ENCODE measurements at regions not wholly inside any gene's neighbourhood (a gene's known extent, or its start where the extent isn't known, plus 50 kb on each side); places are given as distances from the start of the nearest gene placed in this dataset.

DNA sequence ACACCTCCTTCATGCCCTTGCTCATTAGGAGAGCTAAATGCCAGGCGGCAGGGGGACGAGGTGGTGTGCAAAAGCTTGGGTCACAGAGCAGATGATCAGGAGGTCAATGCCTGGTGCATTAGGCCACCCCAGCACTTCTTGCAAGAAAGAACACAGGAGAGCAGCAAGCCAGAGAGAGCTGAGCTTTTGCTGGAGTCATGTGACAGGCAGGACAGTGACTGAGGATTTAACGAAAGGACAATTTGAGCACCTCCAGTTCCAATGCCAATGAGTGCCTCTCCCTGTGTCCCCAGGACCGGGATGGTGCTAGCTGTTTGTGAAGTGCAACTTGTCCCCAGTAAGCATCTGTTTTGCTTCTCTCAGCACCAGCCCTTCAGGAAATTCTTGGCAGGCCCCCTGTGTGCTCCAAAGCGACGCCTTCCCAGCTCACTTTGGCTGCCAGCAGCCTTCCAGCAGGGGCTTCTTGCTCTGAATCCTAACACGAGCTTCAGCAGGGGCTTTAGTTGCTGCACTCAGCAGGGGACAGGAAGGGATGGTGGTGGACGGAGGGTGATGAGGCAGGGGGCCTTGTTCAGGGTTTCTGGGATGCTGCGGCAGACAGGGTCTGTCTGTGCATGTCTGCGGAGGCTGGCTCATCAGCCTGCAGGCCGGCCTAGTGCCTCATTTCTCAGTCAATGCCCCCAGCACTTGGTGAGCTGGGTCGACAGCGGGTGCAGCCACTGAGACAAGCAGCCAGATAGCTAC is 368.1 kb downstream of the RPS24 start:
- peak; percentile 51 for DNase-seq

DNA sequence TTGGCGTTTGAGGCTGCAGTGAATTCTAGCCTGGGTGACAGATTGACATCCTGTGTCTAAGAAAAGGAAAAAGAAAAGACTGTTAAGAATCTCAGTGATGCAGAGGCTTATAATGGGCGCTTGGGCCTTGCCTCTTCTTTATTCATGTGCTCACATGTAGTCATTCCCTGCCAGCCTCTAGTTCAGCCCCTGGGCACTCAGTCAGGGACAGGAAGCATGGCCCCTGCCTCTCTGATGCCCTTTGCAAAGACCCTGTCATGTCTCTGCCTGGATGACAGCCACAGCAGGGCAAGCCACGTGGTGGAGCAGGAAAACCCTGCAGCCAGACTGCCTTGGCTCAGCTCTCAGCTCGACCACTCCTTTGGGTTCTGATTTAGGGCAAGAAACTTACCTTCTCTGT is 368.9 kb downstream of the RPS24 start:
- DNase-seq: peak; percentile 18

DNA sequence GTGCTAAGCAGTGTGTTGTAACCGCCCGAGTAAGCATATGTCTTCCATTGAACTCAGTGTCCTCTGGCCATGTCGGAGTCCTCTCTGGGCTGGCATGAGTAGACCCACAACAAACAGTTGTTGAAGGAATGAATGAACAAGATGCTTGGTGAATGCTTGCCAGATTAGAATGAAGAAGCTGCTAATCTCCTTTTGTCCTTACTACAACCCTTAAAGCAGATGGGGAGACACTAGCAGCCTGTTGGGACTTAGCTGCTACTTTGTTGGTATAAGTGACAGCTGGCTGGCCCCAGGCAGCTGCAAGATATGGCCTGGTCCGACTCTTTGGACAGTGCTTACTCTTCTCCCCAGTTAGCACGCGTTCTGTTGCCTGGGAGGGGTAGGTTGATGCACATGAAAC is 370.1 kb downstream of the RPS24 start:
- DNase-seq: no peak

DNA sequence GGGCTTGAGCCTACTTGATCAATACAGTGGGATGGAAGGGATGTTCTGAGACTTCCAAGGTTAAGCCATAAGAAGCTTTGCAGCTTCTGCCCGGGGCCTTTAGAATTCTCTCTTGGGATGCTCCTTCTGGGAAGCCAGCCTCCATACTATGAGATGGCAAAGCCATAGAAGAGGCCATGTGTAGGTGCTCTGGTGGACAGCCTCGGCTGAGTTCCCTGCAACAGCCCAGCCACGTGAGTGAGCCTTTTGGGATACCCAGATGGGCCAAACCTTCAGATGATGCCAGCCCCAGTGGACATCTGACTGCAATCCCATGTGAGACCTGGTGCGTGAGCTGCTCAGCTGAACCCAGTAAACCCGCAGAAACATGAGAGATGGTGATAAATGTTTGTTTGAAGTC is 370.6 kb downstream of the RPS24 start:
- no peak for DNase-seq

DNA sequence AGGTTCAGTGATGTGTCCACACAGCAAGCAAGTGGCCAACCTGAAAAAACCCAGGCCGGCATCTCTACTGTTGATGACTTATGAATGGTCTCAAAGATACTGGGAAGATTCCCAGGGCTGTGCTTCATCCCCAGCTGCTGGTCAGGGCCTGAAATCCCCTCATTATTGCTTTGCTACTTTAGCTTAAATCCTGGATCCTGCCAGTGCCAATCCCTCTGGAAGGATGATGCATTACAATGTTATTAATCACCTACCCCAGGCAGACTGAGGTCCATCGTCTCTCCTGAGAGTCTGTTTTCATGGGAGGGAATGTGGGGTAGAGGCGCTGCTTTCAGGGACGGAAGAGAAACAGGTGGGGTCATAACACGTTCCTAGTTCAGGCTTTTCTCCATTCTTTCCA is 371.6 kb downstream of the RPS24 start:
- DNase-seq: no peak

DNA sequence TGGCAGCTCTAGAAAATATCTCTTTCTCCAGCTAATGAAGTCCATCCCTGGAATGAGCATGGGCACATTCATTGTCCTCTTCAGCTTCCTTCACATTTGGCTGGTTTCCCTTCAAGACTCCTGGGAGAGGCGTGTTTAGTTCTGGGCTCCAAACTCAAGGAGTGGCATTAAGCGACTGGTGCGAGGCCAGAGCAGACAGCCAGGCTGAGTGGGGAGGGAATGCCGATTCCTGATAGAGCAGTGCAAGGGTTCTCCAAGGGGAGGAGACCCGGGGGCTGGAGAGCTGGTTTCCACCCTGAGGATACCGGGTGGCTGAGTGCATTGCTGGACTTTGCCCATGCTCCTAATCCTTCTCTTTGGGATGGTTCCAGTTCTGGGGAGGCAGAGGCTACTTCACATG is 372.1 kb downstream of the RPS24 start:
- no peak for DNase-seq

DNA sequence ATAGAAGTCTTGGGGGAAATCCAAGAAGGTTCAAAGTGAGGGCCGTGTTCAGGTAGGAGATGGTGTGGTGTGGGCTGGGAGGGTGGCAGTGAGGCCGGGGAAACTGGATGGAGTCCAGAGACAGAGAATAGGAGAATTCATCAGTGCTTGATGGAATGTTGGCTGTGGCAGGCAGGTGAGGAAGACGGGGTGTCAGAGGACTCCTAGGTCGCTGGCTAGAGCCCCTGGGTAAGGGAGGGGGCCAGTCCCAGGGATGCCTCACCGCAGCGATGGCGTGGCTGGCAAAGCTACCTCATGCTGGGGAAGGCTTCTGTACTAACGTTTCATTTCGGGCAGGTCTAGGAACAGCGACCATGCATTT is 373.0 kb downstream of the RPS24 start:
- DNase-seq: no peak

DNA sequence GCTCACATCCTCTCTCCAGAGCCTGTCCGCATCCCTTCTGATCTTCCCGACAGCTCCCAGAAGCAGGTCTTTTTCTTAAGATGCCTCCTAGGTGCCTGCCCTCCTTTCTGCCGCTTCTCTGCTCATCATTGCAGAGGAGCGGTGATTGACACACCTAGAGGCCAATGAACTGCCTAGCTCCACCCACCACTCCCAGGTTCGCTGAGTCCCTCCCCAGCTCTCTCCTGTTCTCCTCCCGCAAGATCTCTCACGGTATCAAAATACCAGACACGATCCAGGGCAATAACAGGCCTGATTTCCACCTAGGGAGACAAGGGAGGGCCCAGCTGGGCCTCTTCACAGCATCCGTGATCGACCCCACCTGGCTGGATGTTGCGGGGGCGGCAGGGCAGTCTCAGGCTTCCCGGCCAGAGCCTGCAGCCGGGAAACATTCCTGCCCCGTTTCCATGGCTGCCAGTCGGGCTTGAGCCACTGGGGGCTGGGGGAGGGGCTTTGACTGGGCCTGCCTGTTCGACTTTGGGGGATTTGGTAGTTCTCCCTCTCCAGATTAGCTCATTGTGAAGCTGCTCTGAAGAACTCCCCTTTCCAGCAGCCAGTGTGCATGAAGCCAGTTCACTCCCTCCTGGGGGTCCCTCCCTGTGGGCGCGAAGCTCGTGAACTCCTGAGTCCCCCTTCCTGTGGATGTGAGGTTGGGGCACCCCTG is 373.5 kb downstream of the RPS24 start:
- peak; percentile 91 for DNase-seq

DNA sequence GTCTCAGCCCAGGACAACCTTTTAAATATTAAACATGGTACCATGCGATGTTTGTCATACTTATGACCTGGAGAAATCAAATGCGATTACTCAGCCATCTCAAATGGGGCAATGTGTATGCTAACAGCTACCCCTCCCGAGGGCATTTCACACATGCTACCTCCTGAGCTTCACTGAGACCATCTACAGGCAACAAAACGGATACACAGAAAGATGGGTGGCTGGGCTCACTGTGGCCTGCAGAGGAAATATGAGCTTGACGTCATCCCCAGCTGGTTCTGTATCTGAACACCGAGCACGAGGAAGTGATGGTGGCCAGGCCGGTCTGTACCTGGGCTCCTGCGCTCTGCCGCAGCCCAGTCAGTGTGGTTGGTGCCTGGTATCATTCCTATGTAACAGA is 374.3 kb downstream of the RPS24 start:
- no peak for DNase-seq

DNA sequence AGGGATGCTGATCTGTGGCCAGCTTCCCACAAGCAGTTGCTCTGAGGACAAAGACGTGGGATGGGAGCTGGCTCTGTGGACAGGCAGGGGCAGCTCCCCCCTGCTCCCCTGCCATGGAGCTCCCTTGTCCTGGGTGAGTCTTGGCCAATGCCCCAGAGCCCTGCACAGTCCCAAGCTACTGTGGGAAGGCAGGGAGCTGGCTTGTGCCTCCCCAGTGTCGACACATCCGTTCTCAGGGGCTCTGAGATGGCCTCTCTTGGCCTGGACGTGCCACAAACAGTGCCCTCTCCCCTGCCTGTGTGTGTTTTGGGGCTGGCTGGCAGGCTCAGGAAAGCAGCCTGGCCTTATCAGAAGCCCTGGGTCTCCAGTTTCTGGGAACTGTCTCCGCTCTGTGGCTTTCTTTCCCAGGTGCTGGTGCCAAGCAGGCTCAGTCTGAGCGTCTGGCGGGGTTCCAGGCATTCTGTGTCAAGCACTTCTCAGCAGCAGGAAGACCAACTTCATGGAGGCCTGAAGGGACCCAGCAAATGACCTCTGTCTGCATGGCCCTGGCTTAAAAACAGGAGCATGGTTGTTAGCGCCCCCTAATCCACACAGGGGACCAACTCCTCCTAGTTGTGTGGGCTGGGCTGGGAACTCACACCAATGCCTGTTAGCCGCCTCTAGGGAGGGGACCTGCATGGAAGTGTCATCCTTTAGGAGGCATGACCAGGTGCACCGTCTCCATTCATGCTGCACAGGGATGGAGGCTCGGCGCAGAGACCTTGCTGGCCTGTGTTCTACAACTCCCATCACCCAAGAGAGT is 375.2 kb downstream of the RPS24 start:
- DNase-seq: peak; percentile 66

DNA sequence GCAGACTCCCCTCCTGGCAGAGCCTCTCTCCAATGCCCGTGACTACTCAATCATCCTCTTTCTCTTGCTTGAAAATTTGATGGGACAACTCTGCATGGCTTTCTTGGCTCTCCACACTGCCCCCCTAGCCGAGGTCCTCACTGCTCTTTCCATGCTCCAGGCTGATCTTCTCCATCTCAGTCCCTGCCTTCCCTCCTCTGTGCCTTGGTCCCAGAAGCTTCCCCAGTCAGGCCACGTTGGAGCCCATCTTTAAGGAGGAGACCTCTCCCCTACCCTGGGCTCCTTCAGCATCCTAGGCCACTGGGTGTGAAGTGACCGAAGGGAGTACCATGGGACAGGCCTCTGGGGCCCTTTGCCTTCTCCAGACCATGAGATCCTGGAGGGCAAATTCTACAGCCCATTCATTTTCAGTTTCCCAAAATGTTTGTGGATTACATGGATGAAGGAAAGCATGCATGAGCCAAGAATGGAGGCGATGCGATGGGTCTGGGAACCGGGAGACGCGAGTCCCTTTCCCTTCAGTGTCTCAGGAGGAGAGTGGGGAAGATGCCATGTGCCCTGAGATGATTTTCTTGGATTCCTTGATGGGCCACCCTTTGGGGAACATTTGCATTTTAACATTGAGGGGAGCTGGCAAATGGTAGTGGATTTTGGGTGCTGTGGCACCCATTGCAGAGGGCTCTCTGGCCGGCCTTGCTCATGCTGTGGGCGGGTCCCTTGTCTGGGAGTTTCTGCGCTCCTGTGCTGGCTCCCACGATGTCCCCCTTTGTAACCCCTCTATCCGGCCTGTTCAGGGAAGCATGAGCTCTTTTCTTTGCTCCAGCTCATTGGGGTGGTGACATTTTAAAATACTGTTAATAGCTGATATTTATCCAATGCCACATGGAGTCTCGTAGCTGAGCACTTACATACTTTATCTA is 376.6 kb downstream of the RPS24 start:
- no peak for DNase-seq

DNA sequence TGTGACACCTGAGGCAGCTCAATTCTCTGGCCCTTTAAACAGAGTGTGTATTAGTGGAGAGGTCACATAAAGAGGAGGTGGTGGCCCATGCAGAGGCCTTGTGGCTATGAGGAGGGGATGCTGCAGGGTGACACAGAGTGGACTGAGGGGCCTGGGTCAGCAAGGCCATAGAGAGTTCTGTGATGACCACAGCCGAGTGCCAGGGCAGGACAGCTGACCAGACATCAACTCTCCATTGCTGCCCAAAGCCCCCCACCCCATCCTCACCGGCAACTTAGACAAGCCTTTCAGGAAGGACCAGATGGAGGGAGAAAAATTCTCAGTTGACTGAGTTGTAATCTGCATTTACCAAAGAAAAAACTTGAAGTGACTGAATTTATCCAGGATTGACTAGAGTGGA is 378.1 kb downstream of the RPS24 start:
- DNase-seq: no peak

DNA sequence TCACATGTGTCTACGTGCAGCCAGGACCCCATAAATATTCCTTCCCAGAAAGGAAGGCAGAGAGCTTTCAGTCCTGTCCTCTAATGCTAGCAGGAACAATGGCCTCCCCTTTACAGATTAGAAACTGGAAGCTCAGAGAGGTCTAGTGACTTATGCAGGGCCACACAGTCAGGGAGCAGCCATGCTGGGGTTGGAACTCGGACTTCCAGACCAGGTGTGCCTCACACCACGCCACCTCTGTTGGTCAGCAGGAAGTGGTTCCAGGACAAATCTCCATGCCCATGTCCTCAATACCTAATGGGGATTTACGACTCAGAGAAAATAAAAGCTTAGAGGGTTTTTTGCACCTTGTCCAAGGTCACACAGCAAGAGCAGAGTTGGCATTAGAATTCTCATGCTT is 378.9 kb downstream of the RPS24 start:
- DNase-seq: no peak

DNA sequence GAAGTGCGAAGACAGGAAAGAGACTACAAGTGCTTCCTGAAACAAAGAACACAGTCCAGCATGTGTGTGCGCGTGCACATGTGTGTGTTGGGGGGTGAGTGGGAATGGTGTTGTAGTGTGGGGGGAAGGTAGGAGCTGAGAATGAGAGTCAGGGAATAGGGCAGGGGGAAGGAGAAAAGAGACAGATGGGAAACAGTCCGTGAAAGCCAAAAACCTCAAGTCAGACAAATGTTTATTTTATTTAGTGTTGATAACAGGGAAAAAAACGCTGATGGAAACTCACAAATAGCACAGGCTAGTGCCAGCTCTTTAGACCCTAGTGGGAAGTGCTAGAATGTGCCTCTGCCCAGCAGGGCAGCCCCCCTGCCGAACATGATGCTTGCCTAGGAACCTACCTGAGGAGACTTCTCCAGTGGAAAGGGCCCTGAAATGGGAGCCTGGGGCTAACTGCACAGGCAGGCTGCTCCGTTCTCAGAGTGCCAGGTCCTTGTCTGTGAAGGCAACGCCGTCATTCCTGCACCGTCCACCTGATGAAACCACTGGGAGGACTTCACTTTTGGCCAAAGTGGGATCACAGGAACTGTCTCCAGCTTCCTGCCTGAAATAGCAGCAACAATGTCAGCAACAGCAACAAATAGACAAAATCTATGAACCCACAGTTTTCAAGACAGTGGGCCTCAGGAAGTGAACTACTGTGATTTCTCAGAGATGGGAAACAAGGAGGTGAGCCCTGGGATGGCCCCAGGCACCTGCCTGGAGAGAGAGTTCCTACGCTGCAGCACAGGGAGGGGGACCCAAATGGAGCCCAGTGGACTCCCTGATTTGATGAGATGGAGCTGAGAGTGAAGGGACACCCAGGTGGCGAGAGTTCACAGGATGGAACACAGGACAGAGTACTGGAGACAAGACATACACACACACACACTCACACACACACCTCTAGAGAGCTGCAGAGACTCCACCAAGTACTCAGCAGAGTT is 379.7 kb downstream of the RPS24 start:
- no peak for DNase-seq

DNA sequence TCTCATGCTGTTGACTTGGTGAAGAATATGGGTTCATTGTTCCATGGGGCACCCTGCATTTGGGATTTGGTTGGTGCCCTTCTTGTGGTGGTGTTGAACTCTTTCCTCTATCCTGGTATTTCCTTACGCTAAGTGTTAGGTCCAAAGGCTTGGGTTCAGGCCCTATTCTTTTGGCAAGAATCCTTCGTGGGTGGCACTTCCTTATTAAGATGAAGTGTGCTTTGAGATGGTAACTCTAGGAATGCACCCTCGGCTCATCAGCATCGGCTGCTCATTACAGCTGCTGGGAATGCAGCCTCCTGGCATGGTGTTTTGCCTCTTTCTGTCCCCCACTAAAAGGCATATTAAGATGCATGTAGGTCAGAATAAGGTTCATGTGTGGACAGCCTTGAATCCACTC is 380.7 kb downstream of the RPS24 start:
- DNase-seq: no peak

DNA sequence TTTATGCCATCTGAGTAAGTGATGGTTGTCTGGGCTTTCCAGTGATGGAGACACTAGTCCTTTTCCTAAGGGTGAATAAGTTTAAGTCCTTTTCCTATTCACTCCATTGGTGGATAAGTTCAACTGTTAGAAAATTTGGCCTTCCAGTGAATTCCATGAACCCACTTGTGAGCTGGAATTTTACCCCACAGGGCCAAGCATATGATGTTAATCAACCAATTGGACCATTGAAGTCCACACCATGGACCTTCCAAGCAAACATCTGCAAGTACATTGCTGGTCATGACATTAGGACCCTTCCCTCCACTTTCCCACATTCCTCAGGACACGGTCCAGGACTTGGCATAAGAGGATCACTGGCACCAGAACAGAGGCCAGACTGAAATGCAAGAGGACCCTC is 381.4 kb downstream of the RPS24 start:
- DNase-seq: no peak

DNA sequence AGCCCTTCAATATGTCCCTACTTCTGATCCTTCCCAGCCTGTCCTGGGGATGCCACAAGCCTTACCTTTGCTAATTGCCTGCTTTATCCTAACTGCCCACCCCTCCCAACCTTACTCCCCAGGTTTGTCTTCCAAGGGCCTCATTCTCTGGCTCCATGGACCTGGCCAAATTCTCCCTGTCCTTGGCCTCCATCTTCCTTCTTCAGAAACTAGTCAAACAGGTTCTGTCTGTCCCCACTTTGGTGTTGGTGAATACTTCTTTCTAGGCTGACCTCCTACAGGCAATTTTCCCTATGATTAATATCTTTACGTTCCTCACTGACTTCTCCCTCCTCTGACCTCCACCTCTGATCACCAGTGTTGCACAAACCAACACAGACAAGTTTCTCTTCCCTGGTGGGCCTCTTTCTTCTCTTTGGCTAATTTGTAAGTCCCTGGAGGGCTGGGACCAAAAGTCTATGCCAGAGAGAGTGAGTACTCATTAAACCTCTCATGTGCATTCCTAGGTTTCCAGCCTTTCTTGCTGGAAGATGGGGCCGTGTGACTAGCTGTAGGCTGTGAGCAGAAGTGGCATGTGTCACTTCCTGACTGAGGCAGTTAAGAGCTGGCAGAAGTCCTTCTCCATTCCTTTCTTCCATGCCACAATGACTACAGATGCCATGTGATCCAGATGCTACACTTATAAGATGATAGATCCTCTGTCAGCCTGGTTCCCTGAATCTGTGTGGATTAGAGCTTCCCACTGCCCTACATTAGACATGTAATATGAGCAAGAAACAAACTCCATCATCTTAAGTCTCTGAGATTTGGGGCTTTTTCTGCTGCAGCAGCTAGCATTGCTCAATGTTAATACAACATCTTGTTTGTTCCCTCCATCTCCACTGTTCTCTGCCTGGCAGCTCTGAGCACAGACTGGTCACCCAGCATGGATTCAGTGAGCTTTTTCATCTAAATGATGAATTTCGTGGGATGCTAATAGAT is 382.7 kb downstream of the RPS24 start:
- no peak for DNase-seq

DNA sequence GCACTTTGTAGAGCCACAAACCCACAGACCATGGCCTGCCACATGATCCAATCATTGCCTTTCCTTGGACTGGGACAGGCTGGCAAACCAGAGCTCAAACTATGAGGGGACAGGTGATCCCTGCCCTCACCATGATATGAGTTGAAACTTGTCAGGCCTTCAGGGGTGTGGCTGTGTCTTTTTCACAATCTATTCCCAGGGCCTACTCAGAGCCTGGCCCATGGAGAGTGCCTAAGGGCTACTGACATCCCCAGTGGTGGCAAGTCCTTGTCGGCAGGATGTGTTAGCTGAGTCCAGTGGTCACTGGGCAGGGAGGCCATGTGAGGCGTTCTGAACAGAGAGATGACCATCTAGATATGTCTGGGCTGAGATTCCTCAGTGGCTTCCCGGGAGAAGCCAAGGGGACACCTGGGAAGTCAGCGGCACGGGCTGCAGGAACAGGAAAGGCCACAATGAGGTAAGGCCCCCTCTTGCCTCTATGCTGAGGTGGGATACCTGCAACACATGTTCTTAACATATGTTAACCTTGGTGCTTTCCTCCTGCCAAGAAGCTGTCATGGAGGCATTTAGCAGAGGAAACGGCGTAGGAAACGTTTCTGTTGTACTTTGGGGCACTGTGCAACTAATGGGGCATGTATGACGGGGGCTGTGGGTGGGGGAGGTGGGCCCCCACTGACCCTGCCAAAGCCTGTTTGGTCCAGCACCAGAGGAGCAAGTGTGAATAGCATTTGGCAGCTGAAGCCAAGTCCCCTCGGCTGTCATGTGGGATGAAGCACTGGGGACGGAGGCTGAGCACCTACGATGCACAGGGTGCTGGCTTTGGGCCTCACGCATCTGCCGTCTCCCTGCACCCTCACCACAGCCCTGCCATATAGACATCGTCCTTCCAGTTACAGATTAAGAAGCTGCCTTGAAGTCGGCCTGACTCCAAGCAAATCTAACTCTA is 384.0 kb downstream of the RPS24 start:
- DNase-seq: no peak

Data from right hindlimb (tissue), 1 donor.